EH (cell line): ENCODE measurements at regions not wholly inside any gene's neighbourhood (a gene's known extent, or its start where the extent isn't known, plus 50 kb on each side); places are given as distances from the start of the nearest gene placed in this dataset.
"Not testable (repeated sequence)": the region's sequence is repeated elsewhere in the genome, so short reads cannot be mapped to it uniquely, and the experiment has no call there.

Experiments
- DNase-seq: peaks from one replicate; pipeline ENCODE4 v3.0.0-alpha.2; 2015; ENCODE audit warnings: low read depth

DNA sequence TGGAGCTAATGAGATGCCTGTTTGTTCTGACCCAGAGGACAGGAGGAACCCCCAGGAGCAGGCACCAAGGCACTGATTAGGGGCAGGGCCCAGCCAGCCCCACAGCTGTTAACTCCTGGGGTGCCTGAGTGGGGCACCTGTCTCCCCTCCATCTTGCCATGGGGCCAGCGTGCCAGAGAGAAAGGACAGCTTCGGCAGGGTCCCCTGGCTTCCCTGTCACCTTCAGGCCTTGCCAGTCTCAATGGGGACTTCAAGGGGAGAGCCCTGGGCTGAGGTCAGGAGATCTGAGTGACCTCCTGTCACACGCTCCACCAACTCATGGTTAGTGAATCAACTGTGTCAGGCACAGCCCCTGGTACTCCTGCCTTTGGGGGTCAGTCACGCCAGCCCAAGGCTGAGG is 152.7 kb upstream of the MVB12B start:
- no peak for DNase-seq

DNA sequence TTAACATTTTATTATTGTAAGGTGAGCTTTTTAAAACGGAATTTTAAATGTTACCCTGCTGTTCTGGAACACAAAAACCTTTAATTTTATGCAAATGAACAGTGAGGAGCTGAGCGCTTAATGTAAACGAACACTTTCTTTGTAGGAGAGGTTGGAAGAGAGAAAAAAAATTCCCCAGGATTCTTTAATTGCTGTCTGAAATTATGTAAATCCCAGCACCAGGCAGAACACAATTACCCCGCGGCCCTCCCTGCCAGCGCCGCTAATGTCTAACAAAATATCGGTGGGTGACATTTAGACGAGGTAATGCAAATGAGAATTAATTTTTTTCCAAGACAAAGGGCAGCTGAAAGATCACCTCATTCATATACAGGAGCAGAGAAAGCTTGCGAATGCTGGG is 143.4 kb upstream of the MVB12B start:
- no peak for DNase-seq

DNA sequence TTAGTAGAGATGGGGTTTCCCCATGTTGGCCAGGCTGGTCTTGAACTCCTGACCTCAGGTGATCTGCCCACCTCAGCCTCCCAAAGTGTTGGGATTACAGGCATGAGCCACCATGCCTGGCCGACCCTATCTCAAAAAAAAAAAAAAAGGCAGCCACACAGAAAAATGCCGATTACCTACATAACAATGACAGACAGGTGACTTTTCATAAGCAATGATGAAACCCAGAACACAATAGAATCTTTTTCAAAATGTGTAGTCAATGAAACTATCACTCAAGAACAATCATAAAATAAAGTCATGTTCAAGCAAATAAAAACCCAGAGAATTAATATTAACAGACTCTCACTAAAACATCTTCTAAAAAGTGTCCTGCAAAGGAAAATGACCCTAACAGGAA is 135.6 kb upstream of the MVB12B start:
- DNase-seq: not testable (repeated sequence)

DNA sequence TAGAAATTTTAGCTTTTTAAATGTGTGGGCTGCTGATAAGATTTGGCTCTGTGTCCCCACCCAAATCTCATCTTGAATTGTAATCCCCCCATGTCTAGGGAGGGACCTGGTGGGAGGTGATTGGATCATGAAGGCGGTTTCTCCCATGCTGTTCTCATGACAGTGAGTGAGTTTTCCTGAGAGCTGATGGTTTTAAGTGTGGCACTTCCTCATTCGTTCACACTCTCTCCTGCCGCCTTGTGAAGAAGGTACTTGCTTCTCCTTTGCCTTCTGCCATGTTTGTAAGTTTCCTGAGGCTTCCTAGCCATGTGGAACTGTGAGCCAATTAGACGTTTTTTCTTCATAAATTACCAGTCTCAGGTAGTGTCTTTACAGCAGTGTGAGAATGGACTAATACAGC is 127.8 kb upstream of the MVB12B start:
- no peak for DNase-seq

DNA sequence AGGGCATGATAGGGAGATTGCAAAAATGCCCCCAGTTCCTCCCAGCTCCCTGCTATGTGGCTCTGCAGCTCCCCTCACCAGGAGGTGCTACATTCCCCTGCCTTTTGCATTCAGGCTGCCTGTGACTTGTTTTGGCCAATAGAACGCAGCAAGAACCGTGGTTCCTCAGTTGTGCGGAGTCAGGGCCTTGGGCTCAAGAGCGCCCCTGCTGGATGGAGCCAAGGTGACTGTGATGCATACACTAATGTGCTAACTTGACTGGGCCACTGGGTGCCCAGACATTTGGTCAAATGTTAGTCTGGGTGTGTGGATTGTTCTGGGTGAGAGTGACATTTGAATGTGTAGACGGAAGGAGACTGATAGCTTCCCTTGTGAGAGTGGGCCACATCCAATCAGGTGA is 123.3 kb upstream of the MVB12B start:
- no peak for DNase-seq

DNA sequence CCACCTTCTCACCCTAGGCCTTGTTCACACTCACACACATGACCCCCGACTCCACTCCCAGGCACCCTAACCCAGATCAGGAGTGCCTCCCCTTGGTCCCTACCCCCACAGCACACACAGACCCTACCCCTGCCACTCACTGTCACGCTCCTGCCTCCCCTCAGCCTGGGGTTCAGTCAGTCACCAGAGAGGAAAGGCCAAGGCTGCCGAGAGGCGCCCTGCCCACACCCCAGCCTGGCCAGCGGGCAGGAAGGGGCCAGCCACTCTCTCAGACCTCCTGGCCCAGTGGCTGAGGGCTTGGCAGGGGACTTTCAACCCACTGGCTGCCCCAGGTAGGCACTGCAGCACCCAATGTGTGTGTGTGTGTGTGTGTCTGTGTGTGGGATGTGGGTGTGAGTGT is 122.4 kb upstream of the MVB12B start:
- DNase-seq: no peak

DNA sequence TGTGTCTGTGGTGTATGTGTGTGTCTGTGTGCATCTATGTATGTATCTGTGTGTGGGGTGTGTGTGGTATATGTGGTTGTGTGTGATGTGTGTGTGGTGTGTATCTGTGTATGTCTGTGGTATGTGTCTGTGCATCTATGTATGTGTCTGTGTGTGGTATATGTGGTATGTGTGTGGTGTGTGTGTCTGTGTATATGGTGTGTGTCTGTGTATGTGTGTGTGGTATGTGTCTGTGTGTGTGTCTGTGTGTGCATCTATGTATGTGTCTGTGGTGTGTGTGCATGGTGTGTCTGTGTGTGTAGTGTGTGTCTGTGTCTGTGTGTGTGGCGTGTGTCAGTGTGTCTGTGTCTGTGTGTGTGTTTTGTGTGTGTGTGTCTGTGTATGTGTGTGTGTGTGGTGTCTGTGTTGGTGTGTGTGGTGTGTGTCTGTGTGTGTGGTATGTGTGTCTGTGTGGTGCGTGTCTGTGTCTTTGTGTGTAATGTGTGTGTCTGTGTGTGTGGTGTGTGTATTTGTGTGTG is 121.9 kb upstream of the MVB12B start:
- DNase-seq: no peak

DNA sequence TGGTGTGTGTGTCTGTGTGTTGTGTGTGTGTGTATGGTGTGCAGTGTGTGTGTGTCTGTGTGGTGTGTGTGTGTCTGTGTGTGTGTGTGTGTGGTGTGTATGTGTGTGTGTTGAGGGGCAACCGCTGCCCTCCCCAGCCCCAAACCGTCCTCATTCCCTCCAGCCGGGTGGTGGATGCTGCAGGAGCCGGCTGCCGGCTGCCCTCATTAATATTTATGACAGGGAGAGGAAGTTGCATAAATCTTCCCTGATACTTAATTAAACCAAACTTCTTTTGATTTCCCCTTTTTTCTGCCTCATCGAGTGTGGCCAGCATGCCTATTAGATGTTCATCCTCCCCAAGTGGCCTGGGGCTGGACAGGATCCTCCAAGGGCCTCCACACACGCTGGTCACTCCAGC is 121.4 kb upstream of the MVB12B start:
- DNase-seq: no peak

DNA sequence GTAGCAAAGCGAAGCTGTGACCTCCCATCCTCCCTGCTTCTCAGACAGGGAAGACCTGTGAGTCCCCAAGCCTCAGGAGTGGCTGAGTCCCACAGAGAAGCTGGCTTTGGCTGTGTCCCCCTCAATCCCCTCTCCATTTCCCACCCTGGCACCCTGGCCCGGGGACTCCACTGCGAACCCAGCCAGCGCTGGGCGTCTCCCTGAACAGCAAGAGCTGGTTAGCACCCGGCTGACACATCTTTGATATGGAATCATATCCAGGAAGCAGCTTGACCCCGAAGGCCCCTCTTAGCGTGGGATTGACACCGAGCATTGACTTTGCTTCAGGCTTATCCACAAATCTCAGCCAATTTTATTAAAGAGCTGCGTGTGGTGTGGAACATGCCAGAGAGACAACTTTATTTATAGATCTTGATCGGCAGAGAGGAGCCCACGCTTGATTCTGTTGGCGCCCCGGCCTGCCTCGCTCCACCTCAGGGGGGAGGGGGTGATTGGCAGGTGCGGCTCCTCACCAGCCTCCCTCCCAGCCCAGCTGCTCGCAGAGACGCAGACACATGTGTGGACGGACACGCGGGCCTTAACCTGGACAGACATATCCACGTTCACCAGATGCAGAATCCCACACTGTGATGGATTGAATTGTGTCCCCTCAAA is 120.7 kb upstream of the MVB12B start:
- DNase-seq: no peak

DNA sequence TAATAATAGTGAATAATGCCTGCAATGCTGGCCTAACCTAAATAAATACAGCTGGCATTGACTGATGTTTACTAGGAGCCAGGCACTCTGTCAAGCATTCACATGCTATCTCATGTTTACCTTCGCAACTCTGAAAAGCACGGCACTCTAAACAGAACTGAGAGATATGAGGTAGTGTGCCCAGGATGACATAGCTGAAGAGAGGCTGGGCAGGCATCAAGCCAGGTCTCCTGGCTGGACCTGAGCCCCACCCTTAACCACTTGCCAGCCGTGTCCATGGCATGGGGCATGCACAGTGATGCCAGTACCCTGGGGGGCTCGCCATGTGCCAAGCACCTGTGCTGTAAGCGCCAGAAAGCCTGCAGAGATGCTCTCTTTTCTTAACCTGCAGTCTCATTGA is 119.4 kb upstream of the MVB12B start:
- DNase-seq: no peak

DNA sequence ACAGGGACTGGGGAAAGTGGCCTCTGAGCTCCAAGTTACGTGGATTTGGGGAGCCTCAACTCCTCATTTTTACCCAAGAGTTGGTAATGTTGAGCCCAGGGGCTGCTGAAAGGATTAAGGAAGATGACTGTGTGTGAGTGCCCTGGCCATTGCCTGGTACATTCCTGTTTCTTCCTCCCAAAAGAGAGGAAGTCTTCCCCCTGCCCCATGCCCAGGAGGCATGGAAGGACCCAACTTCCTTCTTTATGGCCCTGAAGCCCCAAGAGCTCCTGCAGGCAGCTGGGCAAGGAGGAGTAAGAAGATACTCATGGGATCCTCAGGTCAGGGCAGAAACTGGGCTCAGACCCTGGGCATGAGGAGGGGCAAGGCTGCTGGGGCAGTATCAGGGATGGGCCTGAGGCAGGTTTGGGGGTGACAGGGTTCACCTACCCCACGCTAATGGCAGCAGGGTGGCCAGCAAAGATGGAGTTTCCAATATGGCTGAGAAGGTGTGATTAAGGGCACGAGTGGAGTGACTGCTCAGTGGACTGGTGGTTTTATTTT is 118.3 kb upstream of the MVB12B start:
- DNase-seq: no peak

DNA sequence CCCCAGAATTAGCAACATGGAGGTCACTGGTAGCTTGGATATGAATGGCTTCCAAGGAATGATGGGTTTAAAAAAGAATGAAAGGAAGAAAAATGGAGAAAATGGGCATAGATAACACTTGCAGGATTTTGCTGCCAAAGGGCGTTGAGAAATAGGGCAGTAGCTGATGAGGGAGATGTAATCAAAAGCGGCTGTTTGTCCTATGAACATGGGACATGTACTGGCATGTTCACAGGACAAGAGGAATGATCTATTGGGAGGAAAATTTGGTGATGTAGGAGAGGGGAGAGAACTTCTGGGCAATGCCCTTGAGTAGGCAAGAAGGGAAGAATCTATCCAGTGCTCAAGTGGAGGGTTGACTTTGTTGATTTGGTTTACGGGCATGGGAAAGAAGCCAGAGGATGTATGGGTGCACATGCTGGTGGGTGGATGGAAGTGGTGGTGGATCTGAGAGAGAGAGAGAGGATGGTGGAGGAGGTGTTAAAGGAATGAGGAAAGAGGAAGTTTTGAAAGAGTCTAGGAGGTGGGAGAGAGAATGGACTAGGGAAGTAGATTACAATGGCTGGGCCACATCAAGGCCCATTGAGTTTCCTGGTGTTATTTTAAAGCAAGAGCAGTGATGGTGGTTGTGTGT is 115.1 kb upstream of the MVB12B start:
- no peak for DNase-seq

DNA sequence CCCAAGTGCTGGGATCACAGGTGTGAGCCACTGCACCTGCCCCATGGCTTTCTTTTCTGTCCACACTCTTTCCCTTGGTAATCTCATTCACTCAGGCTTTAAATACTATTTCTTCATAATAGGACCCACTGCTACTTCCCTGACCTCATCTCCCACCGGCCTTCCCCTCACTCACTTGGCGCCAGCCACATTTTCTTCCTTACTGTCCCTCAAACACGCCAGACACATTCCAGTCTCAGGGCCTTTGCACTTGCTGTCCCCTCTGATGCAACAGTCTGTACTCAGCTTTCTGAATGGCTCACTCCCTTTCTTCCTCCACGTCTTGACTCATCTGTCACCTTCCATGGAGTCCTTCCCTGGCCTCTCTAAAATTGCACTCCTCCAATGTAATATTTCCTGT is 111.1 kb upstream of the MVB12B start:
- DNase-seq: no peak

DNA sequence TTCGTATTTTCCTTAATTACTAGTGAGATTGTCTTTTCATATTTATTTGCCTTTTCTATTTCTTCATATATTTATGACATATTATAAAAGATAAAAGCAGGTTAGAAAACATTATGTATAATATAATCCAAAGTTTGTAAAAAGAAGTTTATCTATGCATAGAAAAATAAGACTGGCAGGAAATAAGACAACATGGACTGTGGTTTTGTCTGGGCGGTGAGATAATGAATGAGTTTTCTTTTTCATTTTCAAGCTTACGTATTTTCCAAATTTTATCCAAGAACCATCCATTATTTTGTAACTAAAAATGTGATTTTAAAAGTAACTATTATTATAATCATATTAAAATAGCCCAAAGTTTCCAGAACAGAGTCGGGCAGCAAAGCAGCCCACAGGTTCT is 109.8 kb upstream of the MVB12B start:
- no peak for DNase-seq

DNA sequence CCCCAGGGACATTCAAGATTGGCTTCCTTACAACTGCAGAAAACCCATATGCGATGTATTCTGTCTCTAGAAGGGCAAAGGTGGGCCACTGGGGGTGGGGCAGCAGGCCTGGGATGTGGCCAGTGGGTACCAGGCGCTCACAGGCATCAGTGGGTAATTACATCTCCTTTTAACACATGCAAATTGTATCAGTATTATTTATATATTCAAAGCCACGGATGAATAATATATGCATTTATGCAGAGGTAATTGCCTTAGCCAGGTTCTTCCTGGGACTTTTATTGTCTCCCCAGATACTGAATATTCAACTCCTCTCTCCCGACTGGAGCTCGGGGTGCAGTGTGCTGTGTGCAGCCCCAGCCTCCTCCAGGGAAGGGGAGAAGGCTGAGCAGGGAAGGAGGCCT is 109.4 kb upstream of the MVB12B start:
- no peak for DNase-seq

DNA sequence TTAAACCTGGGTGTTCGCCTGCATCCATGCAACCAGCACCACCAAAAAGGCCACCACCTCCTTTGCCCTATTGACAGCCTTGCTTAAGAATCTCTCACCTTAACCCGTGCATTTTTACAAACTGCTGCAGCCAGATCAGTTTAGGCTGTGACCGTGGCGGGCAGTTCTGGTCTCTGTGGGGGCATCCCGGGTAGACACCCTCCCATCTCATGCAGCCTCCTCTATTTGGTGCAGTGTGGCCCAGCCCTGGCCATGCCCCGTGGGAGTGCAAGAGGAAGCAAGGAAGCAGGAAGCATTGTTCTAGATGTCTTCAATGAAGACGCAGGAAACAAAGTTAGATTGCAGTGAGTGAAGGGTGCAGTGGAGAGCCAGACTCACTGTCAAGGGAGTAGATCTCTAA is 108.8 kb upstream of the MVB12B start:
- DNase-seq: no peak

DNA sequence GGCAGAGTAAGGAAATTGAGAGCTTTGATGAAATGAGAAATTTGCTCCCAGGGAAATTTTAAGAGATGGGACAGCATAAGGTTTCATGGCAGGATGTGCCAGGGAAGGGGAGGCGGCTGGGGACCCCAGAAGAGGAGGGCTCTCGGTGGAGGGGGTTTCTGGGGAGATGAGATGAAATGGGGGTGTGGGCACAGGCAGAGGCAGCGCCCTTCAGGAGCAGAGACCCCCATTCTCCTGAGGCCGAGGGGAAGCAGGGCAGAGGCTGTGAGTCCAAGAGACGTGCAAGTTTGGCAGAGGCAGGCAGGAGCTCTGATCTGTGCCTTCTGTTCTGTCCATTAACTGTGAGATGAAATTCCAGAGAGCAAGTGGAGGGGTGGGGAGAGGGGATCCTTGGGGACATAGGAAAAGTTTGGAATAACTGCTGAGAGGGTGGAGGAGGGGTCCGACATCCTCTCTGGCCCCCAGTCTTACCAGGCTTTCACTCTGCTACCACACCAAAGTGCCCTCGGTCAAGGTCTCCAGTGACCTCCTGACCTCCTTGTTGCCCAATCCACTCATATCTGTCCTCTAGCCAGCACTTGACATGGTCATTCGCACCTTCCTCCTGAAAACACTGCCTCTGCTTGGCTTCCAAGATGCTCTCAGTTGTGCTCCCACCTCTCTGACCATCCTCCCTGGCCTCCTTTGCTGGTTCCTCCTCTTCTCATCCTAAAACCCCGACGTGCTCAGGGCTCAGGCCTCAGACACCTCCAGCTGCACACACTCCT is 108.1 kb upstream of the MVB12B start:
- no peak for DNase-seq

DNA sequence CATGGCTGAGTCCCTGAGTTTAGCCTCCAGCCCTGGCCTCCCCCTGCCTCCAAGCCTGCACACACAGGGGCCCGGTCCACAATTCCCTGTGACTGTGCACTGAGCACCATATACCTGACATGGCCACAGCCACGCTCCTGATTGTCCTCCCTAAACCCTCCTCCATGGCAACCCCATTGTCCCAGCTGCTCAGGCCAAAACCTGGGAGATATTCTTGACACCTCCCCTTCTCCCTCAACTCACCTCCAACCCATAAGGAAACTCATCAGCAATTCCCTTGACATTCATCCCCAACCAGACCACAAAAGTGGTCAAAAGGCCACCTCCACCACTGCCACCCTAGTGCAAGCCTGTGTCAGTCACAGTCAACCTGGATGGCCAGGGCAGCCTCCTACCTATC is 107.5 kb upstream of the MVB12B start:
- DNase-seq: no peak

DNA sequence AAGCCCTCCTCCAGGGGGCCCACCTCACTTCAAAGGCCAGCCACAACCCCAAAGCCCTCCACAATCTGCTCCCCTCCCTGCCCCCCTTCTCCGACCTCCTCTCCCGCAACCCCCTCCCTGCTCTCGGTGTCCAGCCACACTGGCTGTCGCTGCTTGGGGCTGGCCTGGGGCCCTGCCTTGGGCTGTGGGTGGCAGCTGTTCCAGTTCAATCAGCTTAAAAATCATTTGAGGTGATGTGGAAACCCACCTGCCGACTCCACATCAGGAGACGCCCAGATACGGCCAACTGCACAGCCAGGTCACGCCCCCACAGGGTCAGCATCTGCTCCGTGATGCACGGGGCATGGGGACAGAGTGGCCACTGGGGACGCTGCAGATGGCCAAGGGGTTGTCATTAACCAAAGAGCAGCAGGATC is 107.0 kb upstream of the MVB12B start:
- no peak for DNase-seq

DNA sequence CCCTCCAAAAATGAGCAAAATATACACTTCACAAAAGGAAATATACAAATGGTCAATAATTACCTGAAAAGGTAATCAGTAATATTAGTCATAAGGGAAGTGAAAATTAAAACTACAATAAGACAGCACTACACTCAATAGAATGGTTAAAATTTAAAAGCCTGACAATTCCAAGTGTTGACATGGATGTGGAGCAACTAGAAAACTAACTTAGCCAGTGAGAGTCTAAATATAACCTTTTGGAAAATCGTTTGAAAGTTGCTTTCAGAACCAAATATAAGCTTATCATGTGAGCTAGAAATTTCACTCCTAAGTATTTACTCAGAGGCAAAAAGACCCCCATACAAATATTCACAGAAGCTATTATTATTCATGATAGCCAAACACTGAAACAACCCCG is 105.1 kb upstream of the MVB12B start:
- no peak for DNase-seq

DNA sequence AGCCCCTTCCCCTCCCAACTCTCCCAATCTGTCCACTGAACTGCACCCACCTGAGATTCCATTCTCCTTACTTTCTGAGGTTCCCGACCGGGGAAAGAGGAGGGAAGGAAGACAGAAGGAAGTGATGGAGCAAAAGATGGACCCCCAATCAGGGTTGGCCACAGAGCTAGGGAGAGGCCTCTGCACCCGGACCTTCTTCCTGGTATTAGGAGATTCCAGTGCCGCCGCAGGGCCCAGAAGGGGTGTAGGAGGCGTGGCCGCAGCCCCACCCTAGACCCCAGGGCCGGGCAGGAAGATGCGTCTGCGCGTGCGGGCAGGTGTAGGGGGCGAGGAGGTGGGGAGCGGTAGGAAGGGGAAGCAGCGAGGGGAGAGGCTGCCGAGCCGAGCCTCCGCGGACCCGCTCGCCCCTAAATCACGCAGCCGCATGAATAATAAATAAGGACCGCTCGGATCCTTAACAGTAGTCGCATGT is 104.2 kb upstream of the MVB12B start:
- DNase-seq: no peak

DNA sequence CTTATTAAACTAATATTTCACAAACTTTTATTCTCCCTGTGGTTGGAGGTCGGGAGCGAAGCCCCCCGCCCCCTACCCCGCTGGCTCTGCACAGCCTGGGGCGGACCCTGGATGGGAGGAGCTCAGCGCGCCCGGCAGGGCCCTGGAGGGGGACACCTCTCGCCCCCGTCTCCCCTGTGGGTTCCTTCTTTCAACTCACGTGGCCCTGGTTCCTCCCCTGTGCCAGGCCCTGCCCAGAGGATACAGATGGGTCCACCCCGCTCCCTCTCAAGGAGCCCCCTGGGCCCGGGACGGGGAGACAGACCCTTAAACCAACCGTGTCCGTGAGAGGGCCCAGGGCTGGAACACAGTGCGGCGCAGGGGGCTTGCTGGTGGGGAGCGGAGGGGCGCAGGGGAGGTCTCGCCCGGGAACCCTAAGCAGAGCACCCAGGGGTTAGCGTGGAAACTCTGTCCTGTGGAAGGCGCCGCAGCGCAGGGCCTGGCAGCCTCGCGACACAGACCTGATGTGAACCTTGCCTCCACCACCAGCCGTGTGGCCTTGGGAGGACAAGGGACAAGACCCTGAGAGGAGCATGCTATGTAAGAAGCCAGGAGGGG is 103.7 kb upstream of the MVB12B start:
- no peak for DNase-seq
